GM23248 (cell line): ENCODE measurements at regions not wholly inside any gene's neighbourhood (a gene's known extent, or its start where the extent isn't known, plus 50 kb on each side); places are given as distances from the start of the nearest gene placed in this dataset.

Experiments
- EZH2 ChIP-seq: fragments of 200-600 bp; sonication (generic); IDR thresholded peaks from 2 replicates; pipeline ENCODE4 v1.6.1; 2018; ENCODE audit warnings: antibody characterized with exemption, mild to moderate bottlenecking; ENCODE audit not compliant: insufficient read depth, poor library complexity, severe bottlenecking
- EZH2phosphoT487 ChIP-seq: fragments of 200-600 bp; sonication (generic); IDR thresholded peaks from 2 replicates; pipeline ENCODE4 v1.6.1; 2018; ENCODE audit warnings: antibody characterized with exemption, moderate library complexity, mild to moderate bottlenecking, low read depth; ENCODE audit not compliant: insufficient read depth

DNA sequence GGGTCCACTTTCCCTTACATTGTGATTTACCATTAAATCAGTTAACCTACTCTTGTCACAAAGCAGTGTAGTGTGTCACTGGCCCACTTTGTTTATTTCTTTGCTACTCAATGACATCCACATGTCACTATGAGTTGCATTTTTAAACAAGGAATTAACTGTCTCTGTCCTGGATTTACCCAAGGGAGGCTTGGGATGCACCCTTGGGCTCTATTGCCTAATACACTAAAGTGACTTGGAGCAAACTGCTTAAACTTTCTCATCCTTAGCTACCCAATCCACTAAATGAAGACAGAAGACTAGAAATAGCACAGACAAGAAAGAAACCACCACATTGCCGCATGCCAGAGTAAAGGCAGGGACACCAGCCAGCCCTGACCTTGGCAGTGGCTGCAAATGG lies 136.2 kb upstream of the TIAM1 start:
- no peak for TF ChIP-seq EZH2phosphoT487
- no peak for TF ChIP-seq EZH2
